GM23248 (cell line): ENCODE measurements at regions not wholly inside any gene's neighbourhood (a gene's known extent, or its start where the extent isn't known, plus 50 kb on each side); places are given as distances from the start of the nearest gene placed in this dataset.

ENCODE experiments used
- EZH2 ChIP-seq: fragments of 200-600 bp; sonication (generic); IDR thresholded peaks from 2 replicates; pipeline ENCODE4 v1.6.1; 2018; ENCODE audit warnings: antibody characterized with exemption, mild to moderate bottlenecking; ENCODE audit not compliant: insufficient read depth, poor library complexity, severe bottlenecking
- EZH2phosphoT487 ChIP-seq: fragments of 200-600 bp; sonication (generic); IDR thresholded peaks from 2 replicates; pipeline ENCODE4 v1.6.1; 2018; ENCODE audit warnings: antibody characterized with exemption, moderate library complexity, mild to moderate bottlenecking, low read depth; ENCODE audit not compliant: insufficient read depth

GRCh38 chr5:139742173-139742903 lies 53.3 kb upstream of the PSD2 start:
- no peak for TF ChIP-seq EZH2phosphoT487
- TF ChIP-seq EZH2, result no peak
